A673 (cell line): ENCODE measurements at regions not wholly inside any gene's neighbourhood (a gene's known extent, or its start where the extent isn't known, plus 50 kb on each side); places are given as distances from the start of the nearest gene placed in this dataset.

Experiments used
- CTCF ChIP-seq: fragments of 300-800, 200-600 bp; sonication (generic); conservative IDR thresholded peaks from 2 replicates; pipeline ENCODE4 v1.5.1; 2017; ENCODE audit warnings: low read depth, mild to moderate bottlenecking, antibody characterized with exemption, low read length, moderate library complexity, mixed read lengths
- EZH2 ChIP-seq: fragments of 200-600 bp; sonication (generic); IDR thresholded peaks from 2 replicates; pipeline ENCODE4 v1.6.1; 2017; ENCODE audit warnings: borderline replicate concordance, low read depth, mild to moderate bottlenecking, mixed read lengths, antibody characterized with exemption, low read length; ENCODE audit not compliant: poor library complexity, severe bottlenecking

GRCh38 chr6:74166849-74167248, 470.8 kb downstream of the CD109 start:
- no peak for TF ChIP-seq CTCF
- no peak for TF ChIP-seq EZH2
